ENCODE measurements at regions not wholly inside any gene's neighbourhood (a gene's known extent, or its start where the extent isn't known, plus 50 kb on each side); places are given as distances from the start of the nearest gene placed in this dataset.

GRCh38 chr9:24257726-24258125 lies 288.0 kb downstream of the IZUMO3 start:
- no peak overlapping the region for H3K27ac ChIP-seq
- no peak overlapping the region for H3K4me3 Mint-ChIP-seq
- H2AFZ ChIP-seq (replicated peaks), result no peak overlapping the region
- no peak for TF ChIP-seq CTCF (IDR thresholded peaks at IDR 0.05)
- TF ChIP-seq EZH2 (IDR thresholded peaks at IDR 0.05), result no peak
- no peak for TF ChIP-seq EZH2phosphoT487 (IDR thresholded peaks at IDR 0.05)
- H3K27me3 ChIP-seq, result no peaks in the 10 kb centered on the region
- H3K36me3 Mint-ChIP-seq, result no peaks in the 10 kb centered on the region
- DNase-seq (ENCODE audit: low spot score), result no peak
- no peaks in the 10 kb centered on the region for H3K9me3 ChIP-seq (ENCODE audit: low read depth)
- H3K9ac ChIP-seq, result no peak overlapping the region
- H3K4me1 Mint-ChIP-seq, result peaks cover 11% of the 10 kb centered on the region
- no peaks in the 10 kb centered on the region for H3F3A ChIP-seq (ENCODE audit: low read depth)
- peaks cover 2% of the 10 kb centered on the region for H3K9me3 Mint-ChIP-seq
- no peaks in the 10 kb centered on the region for H3K36me3 ChIP-seq
- no peak overlapping the region for H3K4me2 ChIP-seq
- H3K4me3 ChIP-seq, result no peak overlapping the region
- no peaks in the 10 kb centered on the region for H3K27me3 Mint-ChIP-seq (ENCODE audit: insufficient read depth, low read depth)
- no peak overlapping the region for H3K27ac Mint-ChIP-seq
- H3K4me1 ChIP-seq, result no peaks in the 10 kb centered on the region
- no peaks in the 10 kb centered on the region for H3K79me2 ChIP-seq (ENCODE audit: low read depth)
- H4K20me1 ChIP-seq (ENCODE audit: low read depth), result no peaks in the 10 kb centered on the region

- H2AFZ ChIP-seq (replicated peaks), result no peak overlapping the region
- no peak overlapping the region for H3K27ac ChIP-seq
- no peaks in the 10 kb centered on the region for H3K27me3 Mint-ChIP-seq (ENCODE audit: insufficient read depth, low read depth)
- H3K4me3 Mint-ChIP-seq, result no peak overlapping the region
- TF ChIP-seq CTCF (IDR thresholded peaks at IDR 0.05), result peak; percentile 67
- TF ChIP-seq EZH2 (IDR thresholded peaks at IDR 0.05), result no peak
- no peak overlapping the region for H3K27ac Mint-ChIP-seq
- peak; percentile 35 for DNase-seq (ENCODE audit: low spot score)
- H3K4me1 Mint-ChIP-seq, result peaks cover 15% of the 10 kb centered on the region
- no peaks in the 10 kb centered on the region for H3K4me1 ChIP-seq
- no peaks in the 10 kb centered on the region for H3K36me3 Mint-ChIP-seq
- H3F3A ChIP-seq (ENCODE audit: low read depth), result no peaks in the 10 kb centered on the region
- H3K4me2 ChIP-seq, result no peak overlapping the region
- H4K20me1 ChIP-seq (ENCODE audit: low read depth), result no peaks in the 10 kb centered on the region
- H3K27me3 ChIP-seq, result no peaks in the 10 kb centered on the region
- no peaks in the 10 kb centered on the region for H3K79me2 ChIP-seq (ENCODE audit: low read depth)
- peaks cover 6% of the 10 kb centered on the region for H3K9me3 Mint-ChIP-seq
- no peak overlapping the region for H3K4me3 ChIP-seq
- no peaks in the 10 kb centered on the region for H3K36me3 ChIP-seq
- no peaks in the 10 kb centered on the region for H3K9me3 ChIP-seq (ENCODE audit: low read depth)
- no peak overlapping the region for H3K9ac ChIP-seq
These were observed 299.7 kb downstream of the IZUMO3 start for GRCh38 chr9:24245988-24246387.

DNA sequence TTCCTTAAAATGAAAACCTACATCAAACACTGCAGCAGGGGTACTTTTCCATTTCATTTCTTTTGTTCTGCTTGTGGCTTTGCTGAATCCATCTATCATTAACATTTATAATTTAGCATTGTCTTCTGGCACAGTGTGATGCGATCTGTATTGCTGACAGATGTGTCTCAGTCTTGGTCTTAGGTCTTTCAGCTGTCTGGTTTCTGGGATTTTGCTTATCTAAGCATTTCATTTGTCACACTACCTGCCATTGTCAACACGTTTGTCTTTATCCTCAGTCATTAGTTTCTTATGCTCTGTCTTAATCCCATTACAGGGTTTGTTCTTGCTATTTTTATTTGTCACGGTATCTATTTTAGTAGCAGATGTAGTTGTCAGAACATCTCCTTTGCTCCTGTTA lies 303.1 kb downstream of the IZUMO3 start:
- H3K27ac Mint-ChIP-seq, result no peak overlapping the region
- no peak overlapping the region for H3K4me2 ChIP-seq
- no peaks in the 10 kb centered on the region for H3K27me3 ChIP-seq
- peaks cover 9% of the 10 kb centered on the region for H3K9me3 Mint-ChIP-seq
- no peak overlapping the region for H3K9ac ChIP-seq
- no peak overlapping the region for H2AFZ ChIP-seq (replicated peaks)
- H3F3A ChIP-seq (ENCODE audit: low read depth), result no peaks in the 10 kb centered on the region
- H3K4me3 Mint-ChIP-seq, result no peak overlapping the region
- no peaks in the 10 kb centered on the region for H3K27me3 Mint-ChIP-seq (ENCODE audit: insufficient read depth, low read depth)
- TF ChIP-seq CTCF (IDR thresholded peaks at IDR 0.05) (no peak), EZH2 (IDR thresholded peaks at IDR 0.05) (no peak), EZH2phosphoT487 (IDR thresholded peaks at IDR 0.05) (no peak)
- no peaks in the 10 kb centered on the region for H3K9me3 ChIP-seq (ENCODE audit: low read depth)
- H3K79me2 ChIP-seq (ENCODE audit: low read depth), result no peaks in the 10 kb centered on the region
- H4K20me1 ChIP-seq (ENCODE audit: low read depth), result no peaks in the 10 kb centered on the region
- H3K4me3 ChIP-seq, result no peak overlapping the region
- no peak for DNase-seq (ENCODE audit: low spot score)
- no peaks in the 10 kb centered on the region for H3K36me3 ChIP-seq
- no peak overlapping the region for H3K27ac ChIP-seq
- no peaks in the 10 kb centered on the region for H3K36me3 Mint-ChIP-seq
- peaks cover 17% of the 10 kb centered on the region for H3K4me1 Mint-ChIP-seq
- H3K4me1 ChIP-seq, result no peaks in the 10 kb centered on the region

GRCh38 chr9:24218656-24219055 lies 327.0 kb downstream of the IZUMO3 start:
- Mint-ChIP-seq H3K4me1 (no peaks in the 10 kb centered on the region), H3K9me3 (peaks cover 3% of the 10 kb centered on the region), H3K4me3 (no peak overlapping the region), H3K27ac (no peak overlapping the region), H3K27me3 (ENCODE audit: insufficient read depth, low read depth) (peaks cover 5% of the 10 kb centered on the region), H3K36me3 (no peaks in the 10 kb centered on the region)
- H3K4me1 ChIP-seq, result no peaks in the 10 kb centered on the region
- H3K27ac ChIP-seq, result no peak overlapping the region
- no peak overlapping the region for H3K4me3 ChIP-seq
- H3K9ac ChIP-seq, result no peak overlapping the region
- H3K79me2 ChIP-seq (ENCODE audit: low read depth), result no peaks in the 10 kb centered on the region
- H3K36me3 ChIP-seq, result no peaks in the 10 kb centered on the region
- H2AFZ ChIP-seq (replicated peaks), result no peak overlapping the region
- H3K9me3 ChIP-seq (ENCODE audit: low read depth), result no peaks in the 10 kb centered on the region
- no peak for DNase-seq (ENCODE audit: low spot score)
- no peaks in the 10 kb centered on the region for H3K27me3 ChIP-seq
- H4K20me1 ChIP-seq (ENCODE audit: low read depth), result no peaks in the 10 kb centered on the region
- TF ChIP-seq CTCF (IDR thresholded peaks at IDR 0.05) (no peak), EZH2phosphoT487 (IDR thresholded peaks at IDR 0.05) (no peak), EZH2 (IDR thresholded peaks at IDR 0.05) (no peak)
- no peaks in the 10 kb centered on the region for H3F3A ChIP-seq (ENCODE audit: low read depth)
- H3K4me2 ChIP-seq, result no peak overlapping the region

Data from neural progenitor cell (in vitro differentiated cells).